ENCODE measurements at regions not wholly inside any gene's neighbourhood (a gene's known extent, or its start where the extent isn't known, plus 50 kb on each side); places are given as distances from the start of the nearest gene placed in this dataset.

GRCh38 chr16:64410306-64410705 is 711.6 kb downstream of the CDH11 start:
- 86 to 92% methylated on average over 1 of the region's 1 CpG for WGBS, 2 donors
- intact Hi-C loops (cut with DNase I), result no loop called here
- H3K27ac ChIP-seq, result no peak overlapping the region

GRCh38 chr16:64409783-64410210 is 712.1 kb downstream of the CDH11 start:
- 87 to 88% methylated on average over 4 of the region's 4 CpGs for WGBS, 2 donors
- no peaks in the 10 kb centered on the region for H3K27me3 ChIP-seq
- H3K4me1 ChIP-seq, result peaks cover 0 to 10% (median 0%) of the 10 kb centered on the region in 4 donors
- H3K27ac ChIP-seq, result no peak overlapping the region
- intact Hi-C loops (cut with DNase I), result no loop called here
- H3K4me3 ChIP-seq, result no peak overlapping the region
- DNase-seq, result no peak
- no peaks in the 10 kb centered on the region for H3K36me3 ChIP-seq
- H3K9me3 ChIP-seq, result peaks cover 0 to 2% (median 0%) of the 10 kb centered on the region in 4 donors
- TF ChIP-seq POLR2A (IDR thresholded peaks at IDR 0.05) (no peak), CTCF (IDR thresholded peaks at IDR 0.05) (no peak), POLR2AphosphoS5 (IDR thresholded peaks at IDR 0.05) (peak in 1 of 4 donors; percentile 40), EP300 (IDR thresholded peaks at IDR 0.05) (no peak)

More at GRCh38 chr16:64410306-64410705, 711.6 kb downstream of the CDH11 start:
- Histone ChIP-seq H3K4me3 (no peak overlapping the region), H3K4me1 (peaks cover 0 to 10% (median 0%) of the 10 kb centered on the region in 4 donors), H3K27me3 (no peaks in the 10 kb centered on the region), H3K9me3 (peaks cover 0 to 2% (median 0%) of the 10 kb centered on the region in 4 donors), H3K36me3 (no peaks in the 10 kb centered on the region)
- TF ChIP-seq CTCF (IDR thresholded peaks at IDR 0.05) (no peak), POLR2AphosphoS5 (IDR thresholded peaks at IDR 0.05) (no peak), POLR2A (IDR thresholded peaks at IDR 0.05) (no peak), EP300 (IDR thresholded peaks at IDR 0.05) (no peak)
- no peak for DNase-seq

GRCh38 chr16:64408699-64409098 is 713.2 kb downstream of the CDH11 start:
- DNase-seq, result no peak
- 63 to 87% methylated on average over 1 of the region's 1 CpG for WGBS, 2 donors
- H3K36me3 ChIP-seq, result no peaks in the 10 kb centered on the region
- intact Hi-C loops (cut with DNase I), result no loop called here
- H3K9me3 ChIP-seq, result peaks cover 0 to 2% (median 0%) of the 10 kb centered on the region in 4 donors
- H3K4me1 ChIP-seq, result peaks cover 0 to 10% (median 0%) of the 10 kb centered on the region in 4 donors
- no peak overlapping the region for H3K4me3 ChIP-seq
- H3K27ac ChIP-seq, result no peak overlapping the region
- H3K27me3 ChIP-seq, result no peaks in the 10 kb centered on the region
- TF ChIP-seq CTCF (IDR thresholded peaks at IDR 0.05) (no peak), POLR2A (IDR thresholded peaks at IDR 0.05) (no peak), EP300 (IDR thresholded peaks at IDR 0.05) (no peak), POLR2AphosphoS5 (IDR thresholded peaks at IDR 0.05) (no peak)

GRCh38 chr16:64406770-64407181 is 715.1 kb downstream of the CDH11 start:
- Histone ChIP-seq H3K36me3 (no peaks in the 10 kb centered on the region), H3K27ac (no peak overlapping the region), H3K4me1 (peaks cover 0 to 10% (median 0%) of the 10 kb centered on the region in 4 donors), H3K9me3 (no peaks in the 10 kb centered on the region), H3K27me3 (no peaks in the 10 kb centered on the region), H3K4me3 (no peak overlapping the region)
- DNase-seq, result no peak
- WGBS, 2 donors, result 14 to 32% methylated on average over 4 of the region's 4 CpGs
- intact Hi-C loops (cut with DNase I), result no loop called here
- TF ChIP-seq POLR2AphosphoS5 (IDR thresholded peaks at IDR 0.05), result no peak
- no peak for TF ChIP-seq EP300 (IDR thresholded peaks at IDR 0.05)
- TF ChIP-seq CTCF (IDR thresholded peaks at IDR 0.05), result no peak
- TF ChIP-seq POLR2A (IDR thresholded peaks at IDR 0.05), result no peak

GRCh38 chr16:64403352-64403751 is 718.5 kb downstream of the CDH11 start:
- no peaks in the 10 kb centered on the region for H3K9me3 ChIP-seq
- TF ChIP-seq CTCF (IDR thresholded peaks at IDR 0.05), result no peak
- no peak for TF ChIP-seq POLR2A (IDR thresholded peaks at IDR 0.05)
- no peak for TF ChIP-seq EP300 (IDR thresholded peaks at IDR 0.05)
- TF ChIP-seq POLR2AphosphoS5 (IDR thresholded peaks at IDR 0.05), result no peak
- no peaks in the 10 kb centered on the region for H3K36me3 ChIP-seq
- 14 to 70% methylated on average over 1 of the region's 1 CpG for WGBS, 2 donors
- no peaks in the 10 kb centered on the region for H3K4me1 ChIP-seq
- no peak for DNase-seq
- H3K4me3 ChIP-seq, result no peak overlapping the region
- no peak overlapping the region for H3K27ac ChIP-seq
- intact Hi-C loops (cut with DNase I), result no loop called here
- H3K27me3 ChIP-seq, result no peaks in the 10 kb centered on the region
